HEK293 (cell line): ENCODE measurements at regions not wholly inside any gene's neighbourhood (a gene's known extent, or its start where the extent isn't known, plus 50 kb on each side); places are given as distances from the start of the nearest gene placed in this dataset.

Experiments
- ZEB2 ChIP-seq: fragments of 450-650 bp; formaldehyde crosslinking; IDR thresholded peaks from 2 replicates; pipeline ENCODE4 v1.5.1; 2016; ENCODE audit warnings: missing biosample characterization, missing genetic modification characterization
- ZNF280D ChIP-seq: fragments of 450-650 bp; formaldehyde crosslinking; IDR thresholded peaks from 2 replicates; pipeline ENCODE4 v1.5.1; 2016; ENCODE audit warnings: missing biosample characterization, missing genetic modification characterization
- ZNF398 ChIP-seq: fragments of 450-650 bp; formaldehyde crosslinking; IDR thresholded peaks from 2 replicates; pipeline ENCODE4 v1.5.1; 2017; ENCODE audit warnings: missing biosample characterization, missing genetic modification characterization

- TF ChIP-seq ZEB2 (tag by site-specific recombination) (no peak), ZNF280D (no peak), ZNF398 (no peak)
Observed at GRCh38 chr1:81563632-81564031, 237.1 kb upstream of the ADGRL2 start.
